ENCODE measurements at regions not wholly inside any gene's neighbourhood (a gene's known extent, or its start where the extent isn't known, plus 50 kb on each side); places are given as distances from the start of the nearest gene placed in this dataset.
"Not testable (repeated sequence)": the region's sequence is repeated elsewhere in the genome, so short reads cannot be mapped to it uniquely, and the experiment has no call there.

GRCh38 chr9:65404232-65405006 is 119.4 kb upstream of the FOXD4L5 start:
- Histone ChIP-seq H3K36me3 (ENCODE audit: insufficient read depth, low read length) (no peaks in the 10 kb centered on the region), H3K27me3 (ENCODE audit: insufficient read depth, low read length) (no peaks in the 10 kb centered on the region), H3K4me1 (ENCODE audit: control insufficient read depth, insufficient read depth, low read length, unreplicated experiment) (no peaks in the 10 kb centered on the region)

GRCh38 chr9:65403721-65404120 is 118.7 kb upstream of the FOXD4L5 start:
- Histone ChIP-seq H3K36me3 (ENCODE audit: insufficient read depth, low read length) (no peaks in the 10 kb centered on the region), H3K4me3 (ENCODE audit: low read depth, low read length) (no peak overlapping the region), H3K4me1 (ENCODE audit: control insufficient read depth, insufficient read depth, low read length, unreplicated experiment) (no peaks in the 10 kb centered on the region), H3K27ac (ENCODE audit: low read depth, low read length) (no peak overlapping the region), H3K79me2 (ENCODE audit: control insufficient read depth, insufficient read depth, low read length, unreplicated experiment) (no peaks in the 10 kb centered on the region), H2AFZ (ENCODE audit: low read length, unreplicated experiment) (no peak overlapping the region), H3K27me3 (ENCODE audit: insufficient read depth, low read length) (no peaks in the 10 kb centered on the region)

More at GRCh38 chr9:65404232-65405006, 119.4 kb upstream of the FOXD4L5 start:
- H3K4me3 ChIP-seq (ENCODE audit: low read depth, low read length): no peak overlapping the region
- H3K79me2 ChIP-seq (ENCODE audit: control insufficient read depth, insufficient read depth, low read length, unreplicated experiment): no peaks in the 10 kb centered on the region
- H2AFZ ChIP-seq (ENCODE audit: low read length, unreplicated experiment): no peak overlapping the region
- no peak overlapping the region for H3K27ac ChIP-seq (ENCODE audit: low read depth, low read length)

- H3K79me2 ChIP-seq (ENCODE audit: control insufficient read depth, insufficient read depth, low read length, unreplicated experiment); H3K27ac ChIP-seq (ENCODE audit: low read depth, low read length); H2AFZ ChIP-seq (ENCODE audit: low read length, unreplicated experiment); H3K4me3 ChIP-seq (ENCODE audit: low read depth, low read length); H3K27me3 ChIP-seq (ENCODE audit: insufficient read depth, low read length); H3K36me3 ChIP-seq (ENCODE audit: insufficient read depth, low read length); H3K4me1 ChIP-seq (ENCODE audit: control insufficient read depth, insufficient read depth, low read length, unreplicated experiment): not testable (repeated sequence)
Measured at GRCh38 chr9:65403072-65403471, 118.1 kb upstream of the FOXD4L5 start.

GRCh38 chr9:65402206-65402870 is 117.3 kb upstream of the FOXD4L5 start:
- not testable (repeated sequence) for H3K4me1 ChIP-seq (ENCODE audit: control insufficient read depth, insufficient read depth, low read length, unreplicated experiment); H3K4me3 ChIP-seq (ENCODE audit: low read depth, low read length); H3K79me2 ChIP-seq (ENCODE audit: control insufficient read depth, insufficient read depth, low read length, unreplicated experiment); H2AFZ ChIP-seq (ENCODE audit: low read length, unreplicated experiment); H3K27ac ChIP-seq (ENCODE audit: low read depth, low read length); H3K36me3 ChIP-seq (ENCODE audit: insufficient read depth, low read length); H3K27me3 ChIP-seq (ENCODE audit: insufficient read depth, low read length)

- H3K36me3 ChIP-seq (ENCODE audit: insufficient read depth, low read length); H3K27ac ChIP-seq (ENCODE audit: low read depth, low read length); H3K4me1 ChIP-seq (ENCODE audit: control insufficient read depth, insufficient read depth, low read length, unreplicated experiment); H3K4me3 ChIP-seq (ENCODE audit: low read depth, low read length); H3K27me3 ChIP-seq (ENCODE audit: insufficient read depth, low read length); H3K79me2 ChIP-seq (ENCODE audit: control insufficient read depth, insufficient read depth, low read length, unreplicated experiment); H2AFZ ChIP-seq (ENCODE audit: low read length, unreplicated experiment): not testable (repeated sequence)
Measured at GRCh38 chr9:65401456-65402045, 116.5 kb upstream of the FOXD4L5 start.

- Histone ChIP-seq H3K27me3 (ENCODE audit: insufficient read depth, low read length) (no peaks in the 10 kb centered on the region), H2AFZ (ENCODE audit: low read length, unreplicated experiment) (no peak overlapping the region), H3K4me3 (ENCODE audit: low read depth, low read length) (no peak overlapping the region), H3K4me1 (ENCODE audit: control insufficient read depth, insufficient read depth, low read length, unreplicated experiment) (no peaks in the 10 kb centered on the region), H3K36me3 (ENCODE audit: insufficient read depth, low read length) (no peaks in the 10 kb centered on the region), H3K79me2 (ENCODE audit: control insufficient read depth, insufficient read depth, low read length, unreplicated experiment) (no peaks in the 10 kb centered on the region), H3K27ac (ENCODE audit: low read depth, low read length) (no peak overlapping the region)
Measured at GRCh38 chr9:65400886-65401285, 115.9 kb upstream of the FOXD4L5 start.

GRCh38 chr9:65397763-65398719 is 113.0 kb upstream of the FOXD4L5 start:
- not testable (repeated sequence) for H3K4me3 ChIP-seq (ENCODE audit: low read depth, low read length); H2AFZ ChIP-seq (ENCODE audit: low read length, unreplicated experiment); H3K27me3 ChIP-seq (ENCODE audit: insufficient read depth, low read length); H3K36me3 ChIP-seq (ENCODE audit: insufficient read depth, low read length); H3K27ac ChIP-seq (ENCODE audit: low read depth, low read length); H3K79me2 ChIP-seq (ENCODE audit: control insufficient read depth, insufficient read depth, low read length, unreplicated experiment); H3K4me1 ChIP-seq (ENCODE audit: control insufficient read depth, insufficient read depth, low read length, unreplicated experiment)

- not testable (repeated sequence) for H3K36me3 ChIP-seq (ENCODE audit: insufficient read depth, low read length); H3K4me3 ChIP-seq (ENCODE audit: low read depth, low read length)
Measured at GRCh38 chr9:65397226-65397625, 112.2 kb upstream of the FOXD4L5 start.

GRCh38 chr9:65396601-65397000 is 111.6 kb upstream of the FOXD4L5 start:
- H3K27ac ChIP-seq (ENCODE audit: low read depth, low read length); H3K27me3 ChIP-seq (ENCODE audit: insufficient read depth, low read length); H2AFZ ChIP-seq (ENCODE audit: low read length, unreplicated experiment); H3K4me3 ChIP-seq (ENCODE audit: low read depth, low read length); H3K79me2 ChIP-seq (ENCODE audit: control insufficient read depth, insufficient read depth, low read length, unreplicated experiment); H3K4me1 ChIP-seq (ENCODE audit: control insufficient read depth, insufficient read depth, low read length, unreplicated experiment); H3K36me3 ChIP-seq (ENCODE audit: insufficient read depth, low read length): not testable (repeated sequence)

More at GRCh38 chr9:65397226-65397625, 112.2 kb upstream of the FOXD4L5 start:
- not testable (repeated sequence) for H3K27ac ChIP-seq (ENCODE audit: low read depth, low read length); H3K27me3 ChIP-seq (ENCODE audit: insufficient read depth, low read length); H2AFZ ChIP-seq (ENCODE audit: low read length, unreplicated experiment); H3K4me1 ChIP-seq (ENCODE audit: control insufficient read depth, insufficient read depth, low read length, unreplicated experiment); H3K79me2 ChIP-seq (ENCODE audit: control insufficient read depth, insufficient read depth, low read length, unreplicated experiment)

- H2AFZ ChIP-seq (ENCODE audit: low read length, unreplicated experiment); H3K4me3 ChIP-seq (ENCODE audit: low read depth, low read length); H3K27me3 ChIP-seq (ENCODE audit: insufficient read depth, low read length); H3K36me3 ChIP-seq (ENCODE audit: insufficient read depth, low read length); H3K27ac ChIP-seq (ENCODE audit: low read depth, low read length); H3K4me1 ChIP-seq (ENCODE audit: control insufficient read depth, insufficient read depth, low read length, unreplicated experiment); H3K79me2 ChIP-seq (ENCODE audit: control insufficient read depth, insufficient read depth, low read length, unreplicated experiment): not testable (repeated sequence)
Measured at GRCh38 chr9:65395789-65396188, 110.8 kb upstream of the FOXD4L5 start.
